H1 (cell line): ENCODE measurements at regions not wholly inside any gene's neighbourhood (a gene's known extent, or its start where the extent isn't known, plus 50 kb on each side); places are given as distances from the start of the nearest gene placed in this dataset.

Experiments
- CTCF ChIP-seq, 3 experiments: IDR thresholded peaks; 1 replicate in 2 of 3; 2 replicates in 1 of 3; pipeline versions ENCODE4 v1.5.1 to v1.6.1; 2011; ENCODE audit warnings: low read length in 3 of 3, mild to moderate bottlenecking in 3 of 3, inconsistent platforms in 2 of 3, low read depth in 1 of 3, moderate library complexity in 1 of 3; ENCODE audit not compliant: insufficient read depth in 1 of 3; ENCODE audit errors: control extremely low read depth in 1 of 3
- EZH2 ChIP-seq: fragments of 200-600 bp; sonication (generic); IDR thresholded peaks from 2 replicates; pipeline ENCODE4 v1.7.1; 2012; ENCODE audit warnings: low read depth, mild to moderate bottlenecking, moderate library complexity, low read length, inconsistent platforms; ENCODE audit not compliant: severe bottlenecking
- JUND ChIP-seq: IDR thresholded peaks from 2 replicates; pipeline ENCODE4 v1.6.1; 2011; ENCODE audit warnings: mild to moderate bottlenecking, improper control_type of control experiment, low read length
- POLR2AphosphoS5 ChIP-seq: IDR thresholded peaks from 2 replicates; pipeline ENCODE4 v1.6.1; 2011; ENCODE audit warnings: low read depth, low read length
- TAF1 ChIP-seq: IDR thresholded peaks from 2 replicates; pipeline ENCODE4 v1.6.1; 2011; ENCODE audit warnings: mild to moderate bottlenecking, low read depth, low read length
- TF ChIP-seq, protein P1 (sequence below): IDR thresholded peaks from 2 replicates; pipeline ENCODE4 v1.6.1; 2012; ENCODE audit warnings: low read length, inconsistent platforms

GRCh38 chr1:188170411-188170810, 1341.7 kb downstream of the PLA2G4A start:
- TF ChIP-seq JUND (no peak), EZH2 (no peak), CTCF (IDR thresholded peaks at IDR 0.05; ENCODE audit: control extremely low read depth in 1 of 3, insufficient read depth in 1 of 3, low read depth in 1 of 3, low read length in 3 of 3) (no peak), TAF1 (no peak), POLR2AphosphoS5 (no peak)
- TF ChIP-seq, protein P1, sequence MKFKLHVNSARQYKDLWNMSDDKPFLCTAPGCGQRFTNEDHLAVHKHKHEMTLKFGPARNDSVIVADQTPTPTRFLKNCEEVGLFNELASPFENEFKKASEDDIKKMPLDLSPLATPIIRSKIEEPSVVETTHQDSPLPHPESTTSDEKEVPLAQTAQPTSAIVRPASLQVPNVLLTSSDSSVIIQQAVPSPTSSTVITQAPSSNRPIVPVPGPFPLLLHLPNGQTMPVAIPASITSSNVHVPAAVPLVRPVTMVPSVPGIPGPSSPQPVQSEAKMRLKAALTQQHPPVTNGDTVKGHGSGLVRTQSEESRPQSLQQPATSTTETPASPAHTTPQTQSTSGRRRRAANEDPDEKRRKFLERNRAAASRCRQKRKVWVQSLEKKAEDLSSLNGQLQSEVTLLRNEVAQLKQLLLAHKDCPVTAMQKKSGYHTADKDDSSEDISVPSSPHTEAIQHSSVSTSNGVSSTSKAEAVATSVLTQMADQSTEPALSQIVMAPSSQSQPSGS = no peak
